Adrenal gland (tissue), 9 donors: ENCODE measurements at regions not wholly inside any gene's neighbourhood (a gene's known extent, or its start where the extent isn't known, plus 50 kb on each side); places are given as distances from the start of the nearest gene placed in this dataset.
A peak's percentile ranks its signal among the peaks of the same experiment; 100 is the strongest.
"Not testable (repeated sequence)": the region's sequence is repeated elsewhere in the genome, so short reads cannot be mapped to it uniquely, and the experiment has no call there.

Experiments
- DNase-seq, 7 donors: peaks; one replicate each; pipeline ENCODE4 v3.0.0-alpha.2; 2019 to 2020
- H3K27ac ChIP-seq, 5 donors: fragments of 200-600 bp; sonication (generic) in 4 of 5; 1 replicate in 3 of 5; 2 replicates in 2 of 5; pipeline versions ENCODE4 v1.5.1 to v1.8.0; 2016 to 2020; ENCODE audit warnings: mild to moderate bottlenecking in 1 of 5
- H3K27me3 ChIP-seq: fragments of 200-600 bp; 2 replicates; pipeline ENCODE4 v1.8.0; 2021
- H3K36me3 ChIP-seq, 2 donors: fragments of 200-600 bp; replicated peaks in 1 of 2; 1 replicate in 1 of 2; 2 replicates in 1 of 2; pipeline versions ENCODE4 v1.5.1 to v1.8.0; 2018 to 2022
- H3K4me1 ChIP-seq, 2 donors: fragments of 200-600 bp; replicated peaks in 1 of 2; 1 replicate in 1 of 2; 2 replicates in 1 of 2; pipeline versions ENCODE4 v1.5.1 to v1.8.0; 2018 to 2021
- H3K4me3 ChIP-seq, 4 donors: fragments of 200-600 bp; sonication (generic) in 3 of 4; one replicate each; pipeline ENCODE4 v1.5.1; 2016 to 2018
- H3K9me3 ChIP-seq, 3 donors: fragments of 200-600 bp; sonication (generic) in 1 of 3; replicated peaks in 1 of 3; 1 replicate in 2 of 3; 2 replicates in 1 of 3; pipeline versions ENCODE4 v1.5.1 to v1.8.0; 2016 to 2021
- CTCF ChIP-seq, 6 experiments: fragments of 450-650 bp in 4 of 6; fragments of 200-600 bp in 2 of 6; sonication (generic) in 1 of 6; IDR thresholded peaks; 1 replicate in 5 of 6; 2 replicates in 1 of 6; pipeline versions ENCODE4 v1.5.1 to v1.8.0; 2016 to 2021; ENCODE audit warnings: antibody characterized with exemption in 6 of 6, mild to moderate bottlenecking in 2 of 6, moderate library complexity in 1 of 6
- POLR2A ChIP-seq, 2 donors: fragments of 450-650 bp; IDR thresholded peaks; one replicate each; pipeline ENCODE4 v1.6.1; 2017; ENCODE audit warnings: antibody characterized with exemption in 2 of 2, mild to moderate bottlenecking in 2 of 2, moderate library complexity in 1 of 2
- WGBS, 4 donors: extraction: QIAGEN DNeasy Blood & Tissue Kit in 2 of 4; methylation state at CpG; one replicate each; pipeline versions ENCODE4 v1.1.5 to v1.1.7; 2013 to 2017; 5-methylcytosine and 5-hydroxymethylcytosine counted together
- intact Hi-C, 2 donors: fragments of 100-400 bp; cut with DNase I; formaldehyde crosslinking; loops; one replicate each; pipeline versions ENCODE4 v1.14.1 to v1.15.0; 2022 to 2023
- donor health status: healthy with polysubstance abuse.
- donor health status: Bipolar disorder and iron deficiency.
- donor health status: DM: yes; HTN: yes; CAD: no.
- donor health status: DM: no; HTN: no; CAD: no.
- donor health status: DM: no; HTN: no; CAD: no.

- TF ChIP-seq POLR2A (IDR thresholded peaks at IDR 0.05) (peak in 1 of 2 donors; percentile 8), CTCF (IDR thresholded peaks at IDR 0.05) (peak; percentile 86 to 95 (median 90))
- 16 to 20% (median 17%) methylated on average over 10 to 11 of the region's 11 CpGs for WGBS, 4 donors
- H3K4me1 ChIP-seq: peaks cover 8 to 24% of the 10 kb centered on the region in 2 donors
- H3K9me3 ChIP-seq: no peaks in the 10 kb centered on the region
- H3K27ac ChIP-seq: no peak overlapping the region
- H3K36me3 ChIP-seq: peaks cover 0 to 16% of the 10 kb centered on the region in 2 donors
- H3K4me3 ChIP-seq: no peak overlapping the region
- peak; percentile 84 to 97 (median 92) for DNase-seq
- no peaks in the 10 kb centered on the region for H3K27me3 ChIP-seq
- intact Hi-C loops: loop anchor here (2.0 kb wide), 2 partner anchors 158 to 160 kb away; no protein-coding TSS in a partner anchor
Measured at GRCh38 chr17:77086433-77087010, 54.2 kb upstream of the SEC14L1 start.

DNA sequence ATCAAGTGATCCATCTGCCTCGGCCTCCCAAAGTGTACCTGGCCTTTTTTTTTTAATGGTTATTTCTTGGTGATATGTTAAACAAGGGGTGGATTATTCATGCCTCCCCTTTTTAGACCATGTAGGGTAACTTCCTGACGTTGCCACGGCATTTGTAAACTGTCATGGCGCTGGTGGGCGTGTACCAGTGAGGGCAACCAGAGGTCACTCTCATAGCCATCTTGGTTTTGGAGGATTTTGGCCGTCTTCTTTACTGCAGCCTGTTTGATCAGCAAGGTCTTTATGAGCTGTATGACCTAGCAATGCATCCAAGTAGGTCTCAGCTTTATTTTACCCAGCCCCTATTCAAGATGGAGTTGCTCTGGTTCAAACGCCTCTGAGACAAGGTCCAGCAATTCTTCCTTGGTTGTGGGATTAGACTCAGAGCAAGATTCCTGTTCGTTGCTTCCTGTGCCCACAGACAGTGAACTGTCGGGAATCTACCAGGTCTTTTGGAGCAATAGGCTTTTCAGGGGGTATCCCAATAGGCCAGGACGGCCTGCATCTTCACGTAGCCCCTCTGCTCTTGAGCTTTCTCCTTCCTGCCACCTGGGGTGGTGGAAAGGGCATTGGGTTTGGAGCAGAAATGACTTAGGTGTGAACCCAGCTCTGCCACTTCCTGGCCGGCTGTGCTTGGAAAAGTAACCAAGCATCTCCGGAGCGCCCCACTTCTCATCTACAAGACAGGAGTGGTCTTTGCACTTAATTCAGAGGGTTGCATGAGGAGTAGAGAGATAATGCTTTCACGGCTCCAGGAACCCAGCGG, 52.9 kb upstream of the SEC14L1 start:
- 57 to 75% (median 67%) methylated on average over 15 to 16 of the region's 16 CpGs for WGBS, 4 donors
- H3K4me1 ChIP-seq: peaks cover 8 to 24% of the 10 kb centered on the region in 2 donors
- H3K36me3 ChIP-seq: peaks cover 0 to 30% of the 10 kb centered on the region in 2 donors
- intact Hi-C loops: loop anchor here (2.0 kb wide), 2 partner anchors 157 to 159 kb away; no protein-coding TSS in a partner anchor
- peak overlapping the region in 4 of 5 donors; percentile 80 to 87 (median 86) for H3K27ac ChIP-seq
- H3K27me3 ChIP-seq: no peaks in the 10 kb centered on the region
- DNase-seq: no peak
- H3K9me3 ChIP-seq: no peaks in the 10 kb centered on the region
- TF ChIP-seq CTCF (IDR thresholded peaks at IDR 0.05) (no peak), POLR2A (IDR thresholded peaks at IDR 0.05) (no peak)
- H3K4me3 ChIP-seq: peak overlapping the region in 3 of 4 donors; percentile 65 to 93 (median 83)

DNA sequence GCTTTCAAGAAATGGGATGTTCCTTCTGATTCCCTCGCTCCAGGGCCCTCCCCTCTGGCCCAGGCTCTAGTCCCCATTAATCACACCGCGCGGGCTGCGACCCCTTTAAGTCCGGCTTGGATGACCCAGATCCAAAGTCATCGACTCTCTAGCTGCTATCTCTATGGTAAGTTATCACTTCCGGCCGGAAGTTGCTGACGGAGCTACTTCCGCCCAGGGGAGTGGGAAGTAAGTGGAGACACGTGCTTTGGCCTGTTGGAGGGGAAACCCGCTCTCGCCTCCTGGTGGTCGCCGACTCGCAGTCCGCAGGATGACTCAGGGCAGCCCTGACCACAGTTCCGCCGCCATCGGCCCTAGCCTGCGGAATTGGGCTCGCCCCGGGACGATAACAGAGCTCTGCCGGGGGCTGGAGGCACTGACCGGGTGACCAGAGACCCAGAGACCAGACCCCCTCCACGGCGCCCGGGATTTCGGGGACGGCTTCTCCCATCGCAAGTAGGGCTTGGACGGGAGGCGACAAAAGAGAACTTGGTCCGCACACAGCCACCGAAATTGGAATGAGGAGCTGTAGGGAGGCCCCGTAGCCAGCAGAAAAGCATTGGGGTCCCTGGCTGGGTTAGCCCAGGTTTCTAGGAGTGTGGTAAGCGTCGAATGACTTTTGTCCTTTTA, 52.2 kb upstream of the SEC14L1 start:
- Histone ChIP-seq H3K36me3 (peaks cover 0 to 37% of the 10 kb centered on the region in 2 donors), H3K9me3 (no peaks in the 10 kb centered on the region), H3K4me3 (peak overlapping the region; percentile 35 to 93 (median 74)), H3K27me3 (no peaks in the 10 kb centered on the region), H3K27ac (peak overlapping the region; percentile 78 to 87 (median 86)), H3K4me1 (peaks cover 8 to 24% of the 10 kb centered on the region in 2 donors)
- intact Hi-C loops: no loop called here
- whole genome bisulfite sequencing, 4 donors: 0 to 1% (median 0%) methylated on average over 4 to 40 of the region's 40 CpGs
- TF ChIP-seq CTCF (IDR thresholded peaks at IDR 0.05) (peak; percentile 33 to 77 (median 67)), POLR2A (IDR thresholded peaks at IDR 0.05) (peak; percentile 36 to 70)
- DNase-seq: peak; percentile 85 to 96 (median 92)

DNA sequence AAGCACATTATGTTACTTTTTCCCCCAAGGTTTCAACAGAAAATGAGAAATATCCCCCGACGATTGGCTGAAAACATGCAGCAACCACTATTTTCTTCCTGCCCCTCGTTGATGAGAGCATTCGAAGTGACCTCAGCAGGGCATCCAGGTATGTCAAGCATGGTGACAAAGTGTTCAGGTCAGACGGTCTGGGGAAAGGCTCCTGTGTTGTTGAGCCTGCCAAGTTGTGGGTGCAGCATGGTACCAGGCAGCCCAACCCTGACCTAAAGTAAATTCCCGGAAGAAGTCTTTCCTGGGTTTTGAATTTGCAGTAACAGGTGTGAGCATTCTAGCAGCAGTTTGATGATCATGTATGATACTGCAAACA, 51.7 kb upstream of the SEC14L1 start:
- 1 to 2% (median 2%) methylated on average over 6 of the region's 6 CpGs for WGBS, 4 donors
- intact Hi-C loops: no loop called here

DNA sequence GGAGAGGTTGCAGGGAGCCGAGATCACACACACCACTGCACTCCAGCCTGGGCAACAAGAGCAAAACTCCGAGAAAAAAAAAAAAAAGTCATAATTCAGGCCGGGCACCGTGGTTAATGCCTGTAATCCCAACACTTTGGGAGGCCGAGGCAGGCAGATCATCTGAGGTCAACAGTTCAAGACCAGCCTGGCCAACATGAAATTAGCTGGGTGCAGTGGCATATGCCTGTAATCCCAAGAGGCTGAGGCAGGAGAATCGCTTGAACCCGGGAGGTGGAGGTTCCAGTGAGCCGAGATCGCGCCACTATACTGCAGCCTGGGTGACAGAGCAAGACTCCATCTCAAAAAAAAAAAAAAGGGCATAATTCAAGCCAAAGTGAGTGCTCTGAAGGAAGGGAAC, 50.8 kb upstream of the SEC14L1 start:
- H3K27ac ChIP-seq: peak overlapping the region in 3 of 5 donors; percentile 14 to 87 (median 87)
- peaks cover 8 to 24% of the 10 kb centered on the region in 2 donors for H3K4me1 ChIP-seq
- peak overlapping the region in 1 of 4 donors; percentile 83 for H3K4me3 ChIP-seq
- intact Hi-C loops: loop anchor here (5.0 to 10.0 kb wide), 3 partner anchors 55 to 122 kb away; partner anchors contain the start of gene SEC14L1 (in 1 of the 2)
- H3K9me3 ChIP-seq, DNase-seq, H3K27me3 ChIP-seq: not testable (repeated sequence)
- WGBS, 4 donors: 71 to 86% (median 78%) methylated on average over 10 of the region's 10 CpGs
- peaks cover 0 to 51% of the 10 kb centered on the region in 2 donors for H3K36me3 ChIP-seq

More for the DNA sequence above, 51.7 kb upstream of the SEC14L1 start:
- peak overlapping the region in 3 of 4 donors; percentile 35 to 83 (median 65) for H3K4me3 ChIP-seq
- H3K4me1 ChIP-seq: peaks cover 8 to 24% of the 10 kb centered on the region in 2 donors
- TF ChIP-seq CTCF (IDR thresholded peaks at IDR 0.05): no peak
- TF ChIP-seq POLR2A (IDR thresholded peaks at IDR 0.05): no peak
- no peak for DNase-seq
- no peaks in the 10 kb centered on the region for H3K27me3 ChIP-seq
- peak overlapping the region; percentile 78 to 87 (median 86) for H3K27ac ChIP-seq
- no peaks in the 10 kb centered on the region for H3K9me3 ChIP-seq
- H3K36me3 ChIP-seq: peaks cover 0 to 42% of the 10 kb centered on the region in 2 donors
